OCI-LY1 (cell line): ENCODE measurements at regions not wholly inside any gene's neighbourhood (a gene's known extent, or its start where the extent isn't known, plus 50 kb on each side); places are given as distances from the start of the nearest gene placed in this dataset.

ENCODE experiments used
- H2AFZ ChIP-seq: fragments of 200-600 bp; sonication (generic), shearing (Covaris generic); 2 replicates; pipeline ENCODE4 v1.6.0; 2014; ENCODE audit warnings: antibody characterized with exemption, mild to moderate bottlenecking, low read length
- H3F3A ChIP-seq: fragments of 200-600 bp; sonication (generic), shearing (Covaris generic); 2 replicates; pipeline ENCODE4 v1.6.0; 2014; ENCODE audit warnings: mild to moderate bottlenecking, antibody characterized with exemption, low read length, moderate library complexity; ENCODE audit not compliant: insufficient read depth
- H3K27ac ChIP-seq: fragments of 200-600 bp; sonication (generic); 2 replicates; pipeline ENCODE4 v1.5.1; 2014; ENCODE audit warnings: low read length, mixed run types, mild to moderate bottlenecking, low read depth; ENCODE audit not compliant: poor library complexity, severe bottlenecking
- H3K27me3 ChIP-seq: fragments of 200-600 bp; sonication (generic); 2 replicates; pipeline ENCODE4 v1.6.0; 2014; ENCODE audit warnings: antibody characterized with exemption, mild to moderate bottlenecking, low read length, moderate library complexity; ENCODE audit not compliant: insufficient read depth
- H3K36me3 ChIP-seq: fragments of 200-600 bp; sonication (generic); 2 replicates; pipeline ENCODE4 v1.6.1; 2014; ENCODE audit warnings: mild to moderate bottlenecking, antibody characterized with exemption, low read length, moderate library complexity, mixed read lengths; ENCODE audit not compliant: insufficient read depth
- H3K4me1 ChIP-seq: fragments of 200-600 bp; sonication (generic); 2 replicates; pipeline ENCODE4 v1.5.1; 2014; ENCODE audit warnings: mild to moderate bottlenecking, low read length, moderate library complexity; ENCODE audit not compliant: insufficient read depth, severe bottlenecking
- H3K4me2 ChIP-seq: fragments of 200-600 bp; sonication (generic), shearing (Covaris generic); 2 replicates; pipeline ENCODE4 v1.6.1; 2014; ENCODE audit warnings: low read length
- H3K4me3 ChIP-seq: fragments of 200-600 bp; sonication (generic); 2 replicates; pipeline ENCODE4 v1.5.1; 2014; ENCODE audit warnings: low read length, low read depth, mild to moderate bottlenecking, mixed read lengths; ENCODE audit not compliant: poor library complexity, severe bottlenecking
- H3K79me2 ChIP-seq: fragments of 200-600 bp; shearing (Covaris generic); 2 replicates; pipeline ENCODE4 v1.6.1; 2016; ENCODE audit warnings: mixed run types, low read length, mixed read lengths; ENCODE audit not compliant: insufficient read depth
- H3K9ac ChIP-seq: fragments of 200-600 bp; sonication (generic), shearing (Covaris generic); 2 replicates; pipeline ENCODE4 v1.6.1; 2014; ENCODE audit warnings: mild to moderate bottlenecking, low read length, mixed read lengths
- H3K9me2 ChIP-seq: fragments of 200-600 bp; sonication (generic), shearing (Covaris generic); 2 replicates; pipeline ENCODE4 v1.6.1; 2014; ENCODE audit warnings: low read depth, mild to moderate bottlenecking, low read length, mixed read lengths
- H3K9me3 ChIP-seq: fragments of 200-600 bp; shearing (Covaris generic); 2 replicates; pipeline ENCODE4 v1.6.1; 2014; ENCODE audit warnings: low read length, mixed read lengths
- H4K20me1 ChIP-seq: fragments of 200-600 bp; sonication (generic), shearing (Covaris generic); 2 replicates; pipeline ENCODE4 v1.6.0; 2016; ENCODE audit warnings: mild to moderate bottlenecking, low read length; ENCODE audit not compliant: insufficient read depth
- EZH2 ChIP-seq: fragments of 200-600 bp; sonication (generic), shearing (Covaris generic); IDR thresholded peaks from 2 replicates; pipeline ENCODE4 v1.8.0; 2017; ENCODE audit warnings: borderline replicate concordance, mixed run types, mild to moderate bottlenecking, antibody characterized with exemption, low read length, moderate library complexity, mixed read lengths
- TF ChIP-seq, protein P1 (sequence below): fragments of 200-600 bp; sonication (generic), shearing (Covaris generic); IDR thresholded peaks from 2 replicates; pipeline ENCODE4 v1.5.1; 2017; ENCODE audit warnings: mild to moderate bottlenecking, antibody characterized with exemption, low read length, moderate library complexity, mixed read lengths

DNA sequence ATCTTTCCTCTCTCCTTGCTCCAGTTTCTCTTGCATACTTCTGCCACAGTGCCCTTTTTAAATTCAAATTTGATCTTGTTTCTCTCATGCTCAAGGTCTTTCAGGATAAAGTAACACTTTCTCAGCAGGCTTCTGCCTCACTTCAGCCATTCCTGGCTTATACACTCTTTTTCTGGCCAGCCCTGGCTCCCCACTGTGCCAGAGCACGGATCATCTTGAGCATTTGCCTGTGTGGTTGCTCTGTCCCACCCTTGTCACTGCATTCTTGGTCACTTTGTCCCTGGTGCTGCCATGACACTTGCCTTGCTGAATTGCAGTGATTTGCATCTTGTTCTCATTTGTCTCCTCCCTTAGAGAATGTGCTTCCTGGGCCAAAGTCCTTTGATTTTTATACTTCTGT lies 634.3 kb downstream of the TMEM182 start:
- Histone ChIP-seq H3K79me2 (no peaks in the 10 kb centered on the region), H3F3A (no peaks in the 10 kb centered on the region), H3K9me3 (no peaks in the 10 kb centered on the region), H4K20me1 (no peaks in the 10 kb centered on the region), H3K4me2 (no peak overlapping the region), H3K27ac (no peak overlapping the region), H3K9ac (no peak overlapping the region), H3K4me3 (no peak overlapping the region), H3K9me2 (no peaks in the 10 kb centered on the region), H3K27me3 (no peaks in the 10 kb centered on the region), H2AFZ (no peak overlapping the region), H3K4me1 (no peaks in the 10 kb centered on the region), H3K36me3 (no peaks in the 10 kb centered on the region)
- TF ChIP-seq EZH2: no peak
- TF ChIP-seq, protein P1, sequence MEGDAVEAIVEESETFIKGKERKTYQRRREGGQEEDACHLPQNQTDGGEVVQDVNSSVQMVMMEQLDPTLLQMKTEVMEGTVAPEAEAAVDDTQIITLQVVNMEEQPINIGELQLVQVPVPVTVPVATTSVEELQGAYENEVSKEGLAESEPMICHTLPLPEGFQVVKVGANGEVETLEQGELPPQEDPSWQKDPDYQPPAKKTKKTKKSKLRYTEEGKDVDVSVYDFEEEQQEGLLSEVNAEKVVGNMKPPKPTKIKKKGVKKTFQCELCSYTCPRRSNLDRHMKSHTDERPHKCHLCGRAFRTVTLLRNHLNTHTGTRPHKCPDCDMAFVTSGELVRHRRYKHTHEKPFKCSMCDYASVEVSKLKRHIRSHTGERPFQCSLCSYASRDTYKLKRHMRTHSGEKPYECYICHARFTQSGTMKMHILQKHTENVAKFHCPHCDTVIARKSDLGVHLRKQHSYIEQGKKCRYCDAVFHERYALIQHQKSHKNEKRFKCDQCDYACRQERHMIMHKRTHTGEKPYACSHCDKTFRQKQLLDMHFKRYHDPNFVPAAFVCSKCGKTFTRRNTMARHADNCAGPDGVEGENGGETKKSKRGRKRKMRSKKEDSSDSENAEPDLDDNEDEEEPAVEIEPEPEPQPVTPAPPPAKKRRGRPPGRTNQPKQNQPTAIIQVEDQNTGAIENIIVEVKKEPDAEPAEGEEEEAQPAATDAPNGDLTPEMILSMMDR: no peak

DNA sequence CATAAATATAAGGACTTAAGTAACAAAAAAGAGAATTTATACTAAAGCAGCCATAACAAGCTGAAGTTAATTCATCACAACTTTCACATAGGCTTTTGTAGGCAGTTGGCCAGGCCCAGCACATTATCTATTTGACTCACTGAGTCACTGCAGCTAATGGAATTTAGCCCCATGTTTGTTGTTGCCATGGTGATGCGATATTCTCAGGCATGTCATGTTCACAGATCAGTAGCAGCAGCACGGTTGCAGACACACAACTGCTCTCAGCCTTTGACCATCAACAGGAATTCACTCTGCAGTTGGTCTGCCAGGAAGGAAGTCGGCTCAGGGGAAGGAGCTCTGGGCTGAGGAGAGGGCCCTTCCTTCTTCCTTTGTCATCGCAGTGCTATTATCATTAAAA lies 639.8 kb downstream of the TMEM182 start:
- H3K9me3 ChIP-seq: no peaks in the 10 kb centered on the region
- H3K4me1 ChIP-seq: no peaks in the 10 kb centered on the region
- no peak overlapping the region for H3K4me3 ChIP-seq
- no peak for TF ChIP-seq EZH2
- TF ChIP-seq, protein P1: no peak
- H3F3A ChIP-seq: no peaks in the 10 kb centered on the region
- no peak overlapping the region for H2AFZ ChIP-seq
- no peaks in the 10 kb centered on the region for H3K27me3 ChIP-seq
- H4K20me1 ChIP-seq: no peaks in the 10 kb centered on the region
- H3K79me2 ChIP-seq: no peaks in the 10 kb centered on the region
- H3K4me2 ChIP-seq: no peak overlapping the region
- H3K27ac ChIP-seq: no peak overlapping the region
- H3K36me3 ChIP-seq: no peaks in the 10 kb centered on the region
- H3K9me2 ChIP-seq: no peaks in the 10 kb centered on the region
- H3K9ac ChIP-seq: no peak overlapping the region

DNA sequence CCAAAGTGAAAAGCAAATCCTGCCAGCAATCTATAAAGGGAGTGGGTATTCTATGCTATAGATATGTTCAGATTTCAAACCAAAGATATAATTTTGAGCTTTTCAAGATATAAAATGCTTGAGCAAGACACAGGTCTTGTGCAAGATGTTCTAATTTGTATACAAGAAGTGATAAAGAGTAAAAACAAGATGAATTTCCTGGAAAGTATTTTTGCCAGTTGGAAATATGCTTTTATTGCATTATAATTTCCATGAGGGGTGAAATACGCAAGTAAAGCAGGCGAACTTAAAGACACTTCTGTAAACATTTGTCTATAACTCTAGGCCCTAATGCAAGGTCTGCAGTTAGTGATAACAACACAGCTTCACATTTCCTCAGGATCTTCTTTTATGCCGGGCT lies 640.5 kb downstream of the TMEM182 start:
- H2AFZ ChIP-seq: no peak overlapping the region
- H3K9ac ChIP-seq: no peak overlapping the region

More for the DNA sequence above, 640.5 kb downstream of the TMEM182 start:
- no peak overlapping the region for H3K27ac ChIP-seq
- H4K20me1 ChIP-seq: no peaks in the 10 kb centered on the region
- H3K9me2 ChIP-seq: no peaks in the 10 kb centered on the region
- H3K79me2 ChIP-seq: no peaks in the 10 kb centered on the region
- no peak overlapping the region for H3K4me2 ChIP-seq
- no peaks in the 10 kb centered on the region for H3K9me3 ChIP-seq
- no peak overlapping the region for H3K4me3 ChIP-seq
- no peak for TF ChIP-seq EZH2
- TF ChIP-seq, protein P1: no peak
- H3F3A ChIP-seq: no peaks in the 10 kb centered on the region
- no peaks in the 10 kb centered on the region for H3K4me1 ChIP-seq
- H3K36me3 ChIP-seq: no peaks in the 10 kb centered on the region
- no peaks in the 10 kb centered on the region for H3K27me3 ChIP-seq
